ENCODE measurements at regions not wholly inside any gene's neighbourhood (a gene's known extent, or its start where the extent isn't known, plus 50 kb on each side); places are given as distances from the start of the nearest gene placed in this dataset.

DNA sequence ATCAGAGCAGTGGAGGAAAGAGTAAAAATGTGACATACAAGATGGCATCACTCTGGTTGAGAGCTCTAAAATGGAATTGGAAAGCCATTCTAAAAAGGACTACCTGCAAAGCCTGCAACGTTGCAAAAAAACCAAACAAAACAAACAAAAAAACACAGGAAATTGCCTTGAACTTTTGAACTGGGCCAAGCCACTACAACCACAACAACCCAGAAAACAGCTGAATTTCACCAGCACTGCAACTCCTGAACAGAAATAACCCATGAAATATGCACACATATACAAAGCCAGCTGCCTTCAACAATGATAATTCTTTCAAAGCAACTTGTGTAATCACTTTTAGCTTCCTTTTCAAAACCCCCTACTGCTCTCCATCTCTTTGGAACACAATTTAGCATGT is 326.6 kb upstream of the LRRC4C start:
- Histone ChIP-seq H3K9me3 (no peaks in the 10 kb centered on the region), H3K27ac (peak overlapping the region in 2 of 4 donors; percentile 42 to 66), H3K4me1 (peaks cover 0 to 18% (median 7%) of the 10 kb centered on the region in 4 donors), H3K27me3 (no peaks in the 10 kb centered on the region), H3K4me3 (no peak overlapping the region), H3K36me3 (no peaks in the 10 kb centered on the region)
- intact Hi-C loops (cut with DNase I; ENCODE audit: low total_unique reads) (no loop called here), in situ Hi-C loops (cut with MboI; ENCODE audit: low pct_ligation_motif_present in 1 of 4, low pct_unique_long_range_greater_than_20kb in 1 of 4, low sequenced_read_pairs in 3 of 4) (no loop called here)
- 10 to 14% methylated on average over 1 of the region's 1 CpG for WGBS, 2 donors (ENCODE audit: low coverage in 1 of 2)
- DNase-seq = no peak
- TF ChIP-seq POLR2A (IDR thresholded peaks at IDR 0.05) (no peak), POLR2AphosphoS5 (IDR thresholded peaks at IDR 0.05) (no peak), EP300 (IDR thresholded peaks at IDR 0.05; ENCODE audit: low read depth) (no peak)
- TF ChIP-seq, protein P1, sequence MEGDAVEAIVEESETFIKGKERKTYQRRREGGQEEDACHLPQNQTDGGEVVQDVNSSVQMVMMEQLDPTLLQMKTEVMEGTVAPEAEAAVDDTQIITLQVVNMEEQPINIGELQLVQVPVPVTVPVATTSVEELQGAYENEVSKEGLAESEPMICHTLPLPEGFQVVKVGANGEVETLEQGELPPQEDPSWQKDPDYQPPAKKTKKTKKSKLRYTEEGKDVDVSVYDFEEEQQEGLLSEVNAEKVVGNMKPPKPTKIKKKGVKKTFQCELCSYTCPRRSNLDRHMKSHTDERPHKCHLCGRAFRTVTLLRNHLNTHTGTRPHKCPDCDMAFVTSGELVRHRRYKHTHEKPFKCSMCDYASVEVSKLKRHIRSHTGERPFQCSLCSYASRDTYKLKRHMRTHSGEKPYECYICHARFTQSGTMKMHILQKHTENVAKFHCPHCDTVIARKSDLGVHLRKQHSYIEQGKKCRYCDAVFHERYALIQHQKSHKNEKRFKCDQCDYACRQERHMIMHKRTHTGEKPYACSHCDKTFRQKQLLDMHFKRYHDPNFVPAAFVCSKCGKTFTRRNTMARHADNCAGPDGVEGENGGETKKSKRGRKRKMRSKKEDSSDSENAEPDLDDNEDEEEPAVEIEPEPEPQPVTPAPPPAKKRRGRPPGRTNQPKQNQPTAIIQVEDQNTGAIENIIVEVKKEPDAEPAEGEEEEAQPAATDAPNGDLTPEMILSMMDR (IDR thresholded peaks at IDR 0.05) = no peak

DNA sequence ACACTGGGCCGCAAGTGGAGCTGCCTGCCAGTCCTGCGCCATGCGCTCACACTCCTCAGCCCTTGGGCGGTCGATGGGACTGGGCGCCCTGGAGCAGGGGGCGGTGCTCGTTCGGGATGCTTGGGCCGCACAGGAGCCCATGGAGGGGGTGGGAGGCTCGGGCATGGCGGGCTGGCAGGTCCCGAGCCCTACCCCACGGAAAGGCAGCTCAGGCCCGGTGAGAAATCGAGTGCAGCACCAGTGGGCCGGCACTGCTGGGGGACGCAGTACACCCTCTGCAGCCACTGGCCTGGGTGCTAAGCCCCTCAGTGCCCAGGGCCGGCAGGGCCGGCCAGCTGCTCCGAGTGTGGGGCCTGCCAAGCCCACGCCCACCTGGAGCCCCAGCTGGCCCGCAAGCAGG is 328.7 kb upstream of the LRRC4C start:
- no peak overlapping the region for H3K4me3 ChIP-seq
- 93% methylated on average over 18 of the region's 23 CpGs; no CpG with 5 or more reads in 1 of the 2 donors for WGBS, 2 donors (ENCODE audit: low coverage in 1 of 2)
- intact Hi-C loops (cut with DNase I; ENCODE audit: low total_unique reads) (no loop called here), in situ Hi-C loops (cut with MboI; ENCODE audit: low pct_ligation_motif_present in 1 of 4, low pct_unique_long_range_greater_than_20kb in 1 of 4, low sequenced_read_pairs in 3 of 4) (no loop called here)
- no peaks in the 10 kb centered on the region for H3K27me3 ChIP-seq
- H3K36me3 ChIP-seq = no peaks in the 10 kb centered on the region
- H3K27ac ChIP-seq = no peak overlapping the region
- peaks cover 0 to 18% (median 7%) of the 10 kb centered on the region in 4 donors for H3K4me1 ChIP-seq
- TF ChIP-seq POLR2A (IDR thresholded peaks at IDR 0.05) (no peak), POLR2AphosphoS5 (IDR thresholded peaks at IDR 0.05) (no peak), EP300 (IDR thresholded peaks at IDR 0.05; ENCODE audit: low read depth) (no peak)
- TF ChIP-seq, protein P1 (IDR thresholded peaks at IDR 0.05) = no peak
- no peaks in the 10 kb centered on the region for H3K9me3 ChIP-seq
- no peak for DNase-seq

DNA sequence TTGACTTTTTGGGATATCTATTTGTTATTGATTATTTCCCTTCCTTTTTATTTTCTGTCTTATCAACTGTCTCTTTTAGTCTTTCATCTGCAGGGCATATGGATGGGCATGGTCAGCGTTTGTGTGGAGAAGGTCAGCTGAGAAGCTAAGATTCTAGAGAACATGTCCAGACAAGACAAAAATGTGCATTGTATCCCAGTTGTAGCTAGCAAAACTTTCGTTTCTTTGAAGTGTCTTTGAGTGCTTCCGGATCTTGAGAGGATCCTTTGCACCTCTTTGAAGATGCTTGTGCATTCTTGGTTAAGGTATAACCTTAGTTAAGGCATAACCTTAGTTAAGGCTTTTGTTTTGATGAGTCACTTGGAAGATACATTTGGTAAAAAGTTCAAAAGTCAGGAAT is 329.9 kb upstream of the LRRC4C start:
- H3K27ac ChIP-seq = no peak overlapping the region
- H3K27me3 ChIP-seq = no peaks in the 10 kb centered on the region
- no peak for DNase-seq
- intact Hi-C loops (cut with DNase I; ENCODE audit: low total_unique reads) (no loop called here), in situ Hi-C loops (cut with MboI; ENCODE audit: low pct_ligation_motif_present in 1 of 4, low pct_unique_long_range_greater_than_20kb in 1 of 4, low sequenced_read_pairs in 3 of 4) (no loop called here)
- no peaks in the 10 kb centered on the region for H3K36me3 ChIP-seq
- no peak for TF ChIP-seq POLR2A (IDR thresholded peaks at IDR 0.05)
- no peak for TF ChIP-seq EP300 (IDR thresholded peaks at IDR 0.05; ENCODE audit: low read depth)
- no peak for TF ChIP-seq POLR2AphosphoS5 (IDR thresholded peaks at IDR 0.05)
- TF ChIP-seq, protein P1 (IDR thresholded peaks at IDR 0.05) = no peak
- H3K4me1 ChIP-seq = peaks cover 0 to 12% (median 6%) of the 10 kb centered on the region in 4 donors
- no peak overlapping the region for H3K4me3 ChIP-seq
- no peaks in the 10 kb centered on the region for H3K9me3 ChIP-seq
- 88 to 90% methylated on average over 3 of the region's 3 CpGs for WGBS, 2 donors (ENCODE audit: low coverage in 1 of 2)

DNA sequence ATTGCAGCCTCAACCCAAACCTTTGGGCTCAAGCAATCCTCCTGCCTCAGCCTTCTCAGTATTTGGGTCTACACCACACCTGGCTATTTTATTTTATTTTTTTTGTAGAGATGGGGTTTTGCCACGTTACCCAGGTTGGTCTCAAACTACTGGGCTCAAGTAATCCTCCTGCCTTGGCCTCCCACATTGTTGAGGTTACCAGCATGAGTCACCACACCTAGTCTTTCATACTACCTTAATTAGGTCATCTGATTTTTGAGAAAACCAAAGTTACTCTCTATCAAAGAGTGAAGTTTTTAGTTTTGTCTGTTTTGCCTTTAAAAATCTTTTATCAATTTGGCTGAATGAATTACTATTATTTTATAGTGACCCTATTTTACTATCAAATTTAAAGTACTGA is 335.6 kb upstream of the LRRC4C start:
- no peaks in the 10 kb centered on the region for H3K36me3 ChIP-seq
- WGBS, 2 donors (ENCODE audit: low coverage in 1 of 2) = 48 to 50% methylated on average over 1 of the region's 1 CpG
- DNase-seq = no peak
- no peaks in the 10 kb centered on the region for H3K27me3 ChIP-seq
- intact Hi-C loops (cut with DNase I; ENCODE audit: low total_unique reads) = no loop called here
- TF ChIP-seq, protein P1 (IDR thresholded peaks at IDR 0.05) = no peak
- TF ChIP-seq POLR2A (IDR thresholded peaks at IDR 0.05) = no peak
- no peak for TF ChIP-seq POLR2AphosphoS5 (IDR thresholded peaks at IDR 0.05)
- no peak for TF ChIP-seq EP300 (IDR thresholded peaks at IDR 0.05; ENCODE audit: low read depth)
- in situ Hi-C loops (cut with MboI; ENCODE audit: low pct_ligation_motif_present in 1 of 4, low pct_unique_long_range_greater_than_20kb in 1 of 4, low sequenced_read_pairs in 3 of 4) = no loop called here
- no peaks in the 10 kb centered on the region for H3K9me3 ChIP-seq
- H3K27ac ChIP-seq = no peak overlapping the region
- H3K4me1 ChIP-seq = peaks cover 0 to 9% (median 0%) of the 10 kb centered on the region in 4 donors
- no peak overlapping the region for H3K4me3 ChIP-seq

Measured in transverse colon (tissue), 4 donors.